GM23248 (cell line): ENCODE measurements at regions not wholly inside any gene's neighbourhood (a gene's known extent, or its start where the extent isn't known, plus 50 kb on each side); places are given as distances from the start of the nearest gene placed in this dataset.

Experiments
- DNase-seq: peaks from one replicate; pipeline ENCODE4 v3.0.0-alpha.2; 2015
- H2AFZ ChIP-seq: fragments of 200-600 bp; sonication (generic); 2 replicates; pipeline ENCODE4 v1.6.1; 2016; ENCODE audit warnings: antibody characterized with exemption
- H3F3A ChIP-seq: fragments of 200-600 bp; sonication (generic); 2 replicates; pipeline ENCODE4 v1.6.1; 2016; ENCODE audit warnings: mild to moderate bottlenecking, antibody characterized with exemption, mixed run types; ENCODE audit not compliant: insufficient read depth
- H3K27ac ChIP-seq: fragments of 200-600 bp; sonication (generic); 2 replicates; pipeline ENCODE4 v1.5.1; 2016; ENCODE audit warnings: mild to moderate bottlenecking
- H3K27me3 ChIP-seq: fragments of 200-600 bp; sonication (generic); replicated peaks from 2 replicates; pipeline ENCODE4 v1.6.1; 2016; ENCODE audit warnings: mild to moderate bottlenecking; ENCODE audit not compliant: insufficient read depth
- H3K36me3 ChIP-seq: fragments of 200-600 bp; sonication (generic); 2 replicates; pipeline ENCODE4 v1.6.1; 2016; ENCODE audit warnings: low read depth, mild to moderate bottlenecking
- H3K4me1 ChIP-seq: fragments of 200-600 bp; sonication (generic); 2 replicates; pipeline ENCODE4 v1.6.1; 2016; ENCODE audit warnings: mild to moderate bottlenecking; ENCODE audit not compliant: insufficient read depth
- H3K4me2 ChIP-seq: fragments of 200-600 bp; sonication (generic); one replicate; pipeline ENCODE4 v1.6.1; 2016; ENCODE audit warnings: mild to moderate bottlenecking; ENCODE audit not compliant: unreplicated experiment
- H3K4me3 ChIP-seq: fragments of 200-600 bp; sonication (generic); 2 replicates; pipeline ENCODE4 v1.5.1; 2016; ENCODE audit warnings: mild to moderate bottlenecking
- H3K79me2 ChIP-seq: fragments of 200-600 bp; sonication (generic); 2 replicates; pipeline ENCODE4 v1.6.1; 2016; ENCODE audit warnings: mild to moderate bottlenecking; ENCODE audit not compliant: insufficient read depth
- H3K9ac ChIP-seq: fragments of 200-600 bp; sonication (generic); 2 replicates; pipeline ENCODE4 v1.6.1; 2016; ENCODE audit warnings: mild to moderate bottlenecking
- H3K9me2 ChIP-seq: fragments of 200-600 bp; sonication (generic); 2 replicates; pipeline ENCODE4 v1.6.1; 2016; ENCODE audit warnings: mixed run types, mild to moderate bottlenecking, moderate library complexity; ENCODE audit not compliant: insufficient read depth
- H3K9me3 ChIP-seq: fragments of 200-600 bp; sonication (generic); one replicate; pipeline ENCODE4 v1.6.1; 2017; ENCODE audit warnings: low read depth
- H4K20me1 ChIP-seq: fragments of 200-600 bp; sonication (generic); 2 replicates; pipeline ENCODE4 v1.6.0; 2016; ENCODE audit not compliant: insufficient read depth
- EZH2 ChIP-seq: fragments of 200-600 bp; sonication (generic); IDR thresholded peaks from 2 replicates; pipeline ENCODE4 v1.6.1; 2018; ENCODE audit warnings: antibody characterized with exemption, mild to moderate bottlenecking; ENCODE audit not compliant: insufficient read depth, poor library complexity, severe bottlenecking
- EZH2phosphoT487 ChIP-seq: fragments of 200-600 bp; sonication (generic); IDR thresholded peaks from 2 replicates; pipeline ENCODE4 v1.6.1; 2018; ENCODE audit warnings: antibody characterized with exemption, moderate library complexity, mild to moderate bottlenecking, low read depth; ENCODE audit not compliant: insufficient read depth
- WGBS, 2 experiments: methylation state at CpG; one replicate each; pipeline ENCODE4 v1.1.6; 2015 to 2017; ENCODE audit warnings: low lambda C conversion rate in 2 of 2, low coverage in 1 of 2; ENCODE audit errors: missing lambda C conversion rate in 2 of 2; 5-methylcytosine and 5-hydroxymethylcytosine counted together
- in situ Hi-C: fragments of 300-500 bp; cut with MboI; formaldehyde crosslinking; loops from 2 replicates; pipeline ENCODE4 v1.15.0; 2020

GRCh38 chr13:33746867-33747266, 71.1 kb upstream of the RFC3 start:
- Histone ChIP-seq H3K9me2 (no peaks in the 10 kb centered on the region), H3F3A (peaks cover 7% of the 10 kb centered on the region; the same call in 1 of the 2 replicates), H2AFZ (no peak overlapping the region), H3K27me3 (peaks cover 8% of the 10 kb centered on the region), H3K36me3 (no peaks in the 10 kb centered on the region), H4K20me1 (no peaks in the 10 kb centered on the region), H3K4me1 (peaks cover 11% of the 10 kb centered on the region), H3K27ac (no peak overlapping the region), H3K79me2 (no peaks in the 10 kb centered on the region), H3K9ac (no peak overlapping the region), H3K9me3 (no peaks in the 10 kb centered on the region), H3K4me3 (no peak overlapping the region), H3K4me2 (no peak overlapping the region)
- in situ Hi-C loops = no loop called here
- TF ChIP-seq EZH2 (no peak), EZH2phosphoT487 (no peak)
- no peak for DNase-seq
- WGBS, 2 experiments = 92 to 98% methylated on average over 2 of the region's 2 CpGs

GRCh38 chr13:33751151-33751550, 66.8 kb upstream of the RFC3 start:
- Histone ChIP-seq H3K4me1 (peaks cover 11% of the 10 kb centered on the region), H3K4me3 (no peak overlapping the region), H2AFZ (no peak overlapping the region), H4K20me1 (no peaks in the 10 kb centered on the region), H3K27me3 (peaks cover 28% of the 10 kb centered on the region), H3K79me2 (no peaks in the 10 kb centered on the region), H3K9ac (no peak overlapping the region), H3K36me3 (no peaks in the 10 kb centered on the region), H3K9me2 (no peaks in the 10 kb centered on the region), H3F3A (peaks cover 7% of the 10 kb centered on the region; the same call in 1 of the 2 replicates), H3K9me3 (no peaks in the 10 kb centered on the region), H3K27ac (no peak overlapping the region), H3K4me2 (peak overlapping the region; percentile 5)
- WGBS, 2 experiments = 0 to 30% methylated on average over 1 to 2 of the region's 2 CpGs
- peak; percentile 75 for DNase-seq
- in situ Hi-C loops = no loop called here
- TF ChIP-seq EZH2 (no peak), EZH2phosphoT487 (peak; percentile 82; the same call in 1 of the 2 replicates)

- TF ChIP-seq EZH2 = no peak
- TF ChIP-seq EZH2phosphoT487 = no peak
- Histone ChIP-seq H3K4me2 (no peak overlapping the region), H3K4me3 (no peak overlapping the region), H3F3A (peaks cover 7% of the 10 kb centered on the region; the same call in 1 of the 2 replicates), H4K20me1 (no peaks in the 10 kb centered on the region), H3K27ac (no peak overlapping the region), H3K4me1 (peaks cover 11% of the 10 kb centered on the region), H3K9me3 (no peaks in the 10 kb centered on the region), H3K27me3 (peaks cover 28% of the 10 kb centered on the region), H3K9me2 (no peaks in the 10 kb centered on the region), H3K9ac (no peak overlapping the region), H3K79me2 (no peaks in the 10 kb centered on the region), H3K36me3 (no peaks in the 10 kb centered on the region), H2AFZ (no peak overlapping the region)
- DNase-seq = no peak
- in situ Hi-C loops = no loop called here
These were observed 65.9 kb upstream of the RFC3 start for GRCh38 chr13:33752094-33752493.

- TF ChIP-seq EZH2phosphoT487 = no peak
- TF ChIP-seq EZH2 = no peak
- Histone ChIP-seq H3K79me2 (no peaks in the 10 kb centered on the region), H3K4me3 (no peak overlapping the region), H2AFZ (no peak overlapping the region), H3F3A (peaks cover 7% of the 10 kb centered on the region; the same call in 1 of the 2 replicates), H3K4me1 (peaks cover 11% of the 10 kb centered on the region), H3K36me3 (no peaks in the 10 kb centered on the region), H3K27ac (no peak overlapping the region), H3K4me2 (no peak overlapping the region), H3K9ac (no peak overlapping the region), H3K9me2 (no peaks in the 10 kb centered on the region), H4K20me1 (no peaks in the 10 kb centered on the region), H3K9me3 (no peaks in the 10 kb centered on the region), H3K27me3 (peaks cover 28% of the 10 kb centered on the region)
- in situ Hi-C loops = no loop called here
- 68 to 78% methylated on average over 6 of the region's 6 CpGs for WGBS, 2 experiments
- DNase-seq = no peak
These were observed 65.4 kb upstream of the RFC3 start for GRCh38 chr13:33752597-33752996.

GRCh38 chr13:33756929-33757328, 61.0 kb upstream of the RFC3 start:
- no peak for DNase-seq
- Histone ChIP-seq H3K4me1 (no peaks in the 10 kb centered on the region), H3K4me3 (no peak overlapping the region), H4K20me1 (no peaks in the 10 kb centered on the region), H3K79me2 (no peaks in the 10 kb centered on the region), H3K9me2 (no peaks in the 10 kb centered on the region), H3K36me3 (no peaks in the 10 kb centered on the region), H3K27ac (no peak overlapping the region), H3K9me3 (no peaks in the 10 kb centered on the region), H2AFZ (no peak overlapping the region), H3K27me3 (peaks cover 19% of the 10 kb centered on the region; the same call in 1 of the 2 replicates), H3F3A (no peaks in the 10 kb centered on the region), H3K4me2 (no peak overlapping the region), H3K9ac (no peak overlapping the region)
- in situ Hi-C loops = no loop called here
- TF ChIP-seq EZH2 = no peak
- TF ChIP-seq EZH2phosphoT487 = no peak
- WGBS, 2 experiments = 43 to 66% methylated on average over 3 of the region's 3 CpGs
